ENCODE measurements at regions not wholly inside any gene's neighbourhood (a gene's known extent, or its start where the extent isn't known, plus 50 kb on each side); places are given as distances from the start of the nearest gene placed in this dataset.
A peak's percentile ranks its signal among the peaks of the same experiment; 100 is the strongest.

DNA sequence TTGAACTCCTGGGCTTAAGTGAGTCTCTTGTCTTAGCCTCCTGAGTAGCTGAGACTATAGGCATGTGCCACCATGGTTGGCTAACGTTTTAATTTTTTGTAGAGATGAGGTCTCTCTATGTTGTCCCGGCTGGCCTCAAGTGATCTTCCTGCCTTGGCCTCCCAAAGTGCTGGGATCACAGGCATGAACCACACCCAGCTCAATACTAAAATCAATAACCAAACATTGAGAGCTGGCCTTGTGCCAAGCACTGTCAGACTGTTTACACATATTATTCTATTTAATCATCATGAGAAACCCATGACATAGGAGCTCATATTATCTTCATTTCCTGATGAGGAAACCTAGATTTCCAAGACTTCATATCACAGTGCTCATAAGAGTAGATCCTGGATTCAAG is 251.2 kb downstream of the BAMBI start:
- H3K27ac ChIP-seq (replicated peaks in 1 of 4) = no peak overlapping the region
- H3K36me3 ChIP-seq = no peaks in the 10 kb centered on the region
- TF ChIP-seq, protein P1, sequence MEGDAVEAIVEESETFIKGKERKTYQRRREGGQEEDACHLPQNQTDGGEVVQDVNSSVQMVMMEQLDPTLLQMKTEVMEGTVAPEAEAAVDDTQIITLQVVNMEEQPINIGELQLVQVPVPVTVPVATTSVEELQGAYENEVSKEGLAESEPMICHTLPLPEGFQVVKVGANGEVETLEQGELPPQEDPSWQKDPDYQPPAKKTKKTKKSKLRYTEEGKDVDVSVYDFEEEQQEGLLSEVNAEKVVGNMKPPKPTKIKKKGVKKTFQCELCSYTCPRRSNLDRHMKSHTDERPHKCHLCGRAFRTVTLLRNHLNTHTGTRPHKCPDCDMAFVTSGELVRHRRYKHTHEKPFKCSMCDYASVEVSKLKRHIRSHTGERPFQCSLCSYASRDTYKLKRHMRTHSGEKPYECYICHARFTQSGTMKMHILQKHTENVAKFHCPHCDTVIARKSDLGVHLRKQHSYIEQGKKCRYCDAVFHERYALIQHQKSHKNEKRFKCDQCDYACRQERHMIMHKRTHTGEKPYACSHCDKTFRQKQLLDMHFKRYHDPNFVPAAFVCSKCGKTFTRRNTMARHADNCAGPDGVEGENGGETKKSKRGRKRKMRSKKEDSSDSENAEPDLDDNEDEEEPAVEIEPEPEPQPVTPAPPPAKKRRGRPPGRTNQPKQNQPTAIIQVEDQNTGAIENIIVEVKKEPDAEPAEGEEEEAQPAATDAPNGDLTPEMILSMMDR (IDR thresholded peaks at IDR 0.05) = no peak
- TF ChIP-seq POLR2AphosphoS5 (IDR thresholded peaks at IDR 0.05) = no peak
- no peak for TF ChIP-seq EP300 (IDR thresholded peaks at IDR 0.05)
- no peak for TF ChIP-seq POLR2A (IDR thresholded peaks at IDR 0.05; ENCODE audit: low read depth)
- peaks cover 0 to 5% (median 2%) of the 10 kb centered on the region in 4 donors for H3K4me1 ChIP-seq
- H3K9me3 ChIP-seq = no peaks in the 10 kb centered on the region
- no peak overlapping the region for H3K4me3 ChIP-seq
- peaks cover 0 to 11% (median 0%) of the 10 kb centered on the region in 4 donors for H3K27me3 ChIP-seq
- peak; percentile 50 for DNase-seq (ENCODE audit: extremely low spot score)
- intact Hi-C loops (cut with DNase I) = no loop called here
- 85% methylated on average over 2 of the region's 2 CpGs for WGBS

DNA sequence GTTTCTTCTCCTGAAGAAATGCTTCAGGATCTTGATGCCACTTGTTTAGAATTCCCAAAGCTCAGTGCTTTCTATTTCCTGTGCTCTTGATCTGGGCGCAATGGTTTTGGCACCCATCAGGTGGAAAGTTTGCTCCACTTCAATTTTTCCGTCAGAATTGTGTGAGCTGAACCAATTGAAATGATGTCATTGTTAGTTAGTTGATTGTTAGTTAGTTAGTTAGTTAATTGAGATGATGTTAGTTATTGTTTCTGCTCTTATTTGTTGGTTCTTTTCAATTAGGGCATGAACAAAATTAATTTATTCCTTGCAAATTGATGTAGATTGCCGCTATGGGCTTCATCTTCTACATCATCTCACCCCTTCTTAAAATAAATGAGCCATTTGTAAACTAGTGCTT is 252.6 kb downstream of the BAMBI start:
- 92% methylated on average over 3 of the region's 3 CpGs for WGBS
- DNase-seq (ENCODE audit: extremely low spot score) = no peak
- Histone ChIP-seq H3K27me3 (peaks cover 0 to 4% (median 0%) of the 10 kb centered on the region in 4 donors), H3K27ac (replicated peaks in 1 of 4) (no peak overlapping the region), H3K36me3 (no peaks in the 10 kb centered on the region), H3K9me3 (no peaks in the 10 kb centered on the region), H3K4me1 (peaks cover 0 to 5% (median 2%) of the 10 kb centered on the region in 4 donors), H3K4me3 (no peak overlapping the region)
- intact Hi-C loops (cut with DNase I) = no loop called here
- TF ChIP-seq, protein P1 (IDR thresholded peaks at IDR 0.05) = no peak
- TF ChIP-seq POLR2AphosphoS5 (IDR thresholded peaks at IDR 0.05) = no peak
- no peak for TF ChIP-seq EP300 (IDR thresholded peaks at IDR 0.05)
- no peak for TF ChIP-seq POLR2A (IDR thresholded peaks at IDR 0.05; ENCODE audit: low read depth)

DNA sequence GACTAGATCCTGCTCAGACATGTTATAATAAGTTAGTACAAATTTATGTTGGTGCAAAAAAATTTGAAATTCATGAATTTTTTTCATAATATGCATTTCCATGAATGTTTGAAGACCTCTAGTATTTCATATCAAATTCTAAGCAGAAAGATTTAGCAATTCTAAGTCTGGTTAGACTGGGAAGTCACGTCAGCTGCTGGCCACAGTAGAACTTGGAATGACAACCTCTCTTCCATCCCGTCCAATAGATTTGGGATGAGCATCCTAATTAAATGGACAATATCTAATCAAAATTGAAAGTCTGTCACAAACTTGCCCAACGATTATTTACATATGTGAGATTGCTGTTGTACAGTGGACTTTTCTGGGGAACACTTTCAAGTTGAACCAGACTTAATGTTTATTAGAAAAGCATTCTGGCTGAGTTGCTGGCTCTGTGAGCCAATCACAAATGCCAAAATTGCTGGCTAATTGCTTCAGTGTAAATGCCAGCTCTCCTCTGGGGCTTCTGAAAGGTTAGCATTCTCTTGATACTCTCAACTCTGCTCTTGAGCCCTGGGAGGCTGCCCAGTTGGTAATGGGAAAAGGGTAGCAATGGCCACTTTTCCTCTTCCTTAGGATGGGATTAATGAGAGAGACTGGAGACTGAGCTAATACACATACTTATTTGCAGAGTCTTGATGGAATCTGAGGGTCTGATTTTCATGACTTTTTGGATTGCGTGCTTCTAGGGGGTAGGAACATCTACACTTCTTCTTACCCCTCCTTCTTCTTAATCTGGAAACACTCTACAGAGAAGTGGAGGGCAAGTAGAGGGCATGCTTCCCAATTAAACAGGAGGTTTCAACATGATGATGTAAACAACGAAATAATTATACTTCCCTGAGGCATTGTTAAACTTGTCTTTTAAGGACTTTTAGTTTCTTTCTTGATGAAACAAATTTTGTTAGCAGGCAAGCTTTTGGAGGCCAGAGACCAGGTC is 253.5 kb downstream of the BAMBI start:
- Histone ChIP-seq H3K36me3 (no peaks in the 10 kb centered on the region), H3K4me1 (peaks cover 0 to 5% (median 0%) of the 10 kb centered on the region in 4 donors), H3K9me3 (no peaks in the 10 kb centered on the region), H3K27me3 (no peaks in the 10 kb centered on the region), H3K4me3 (no peak overlapping the region), H3K27ac (replicated peaks in 1 of 4) (no peak overlapping the region)
- DNase-seq (ENCODE audit: extremely low spot score) = peak; percentile 74
- WGBS = 49% methylated on average over 5 of the region's 5 CpGs
- TF ChIP-seq, protein P1 (IDR thresholded peaks at IDR 0.05) = no peak
- TF ChIP-seq POLR2A (IDR thresholded peaks at IDR 0.05; ENCODE audit: low read depth) (no peak), POLR2AphosphoS5 (IDR thresholded peaks at IDR 0.05) (no peak), EP300 (IDR thresholded peaks at IDR 0.05) (no peak)
- intact Hi-C loops (cut with DNase I) = no loop called here

DNA sequence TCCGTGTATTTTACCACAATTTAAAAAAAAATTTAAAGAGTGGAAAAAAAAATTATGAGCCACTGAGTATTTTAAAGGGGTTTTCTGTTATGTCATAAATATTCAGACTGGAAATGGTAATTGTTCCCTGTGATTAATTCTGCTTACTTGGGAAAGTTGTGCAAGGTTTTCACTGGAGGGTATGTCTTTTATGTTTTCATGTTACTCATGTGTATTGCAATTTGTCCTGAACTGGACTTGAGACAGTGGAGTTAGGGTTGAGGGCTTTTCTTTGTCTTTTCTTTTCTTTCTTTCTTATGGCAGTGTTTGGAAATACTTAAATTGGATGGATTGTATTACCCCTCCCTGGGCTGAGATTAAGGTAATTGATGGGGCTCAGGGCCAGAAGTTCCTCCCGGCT is 257.7 kb downstream of the BAMBI start:
- 94% methylated on average over 2 of the region's 2 CpGs for WGBS
- TF ChIP-seq POLR2AphosphoS5 (IDR thresholded peaks at IDR 0.05) (no peak), POLR2A (IDR thresholded peaks at IDR 0.05; ENCODE audit: low read depth) (no peak), EP300 (IDR thresholded peaks at IDR 0.05) (no peak)
- TF ChIP-seq, protein P1 (IDR thresholded peaks at IDR 0.05) = no peak
- Histone ChIP-seq H3K4me3 (no peak overlapping the region), H3K9me3 (no peaks in the 10 kb centered on the region), H3K27ac (replicated peaks in 1 of 4) (no peak overlapping the region), H3K36me3 (no peaks in the 10 kb centered on the region), H3K27me3 (peaks cover 0 to 12% (median 0%) of the 10 kb centered on the region in 4 donors), H3K4me1 (peaks cover 9 to 19% (median 11%) of the 10 kb centered on the region in 4 donors)
- intact Hi-C loops (cut with DNase I) = no loop called here
- DNase-seq (ENCODE audit: extremely low spot score) = no peak
